HepG2 (cell line): ENCODE measurements at regions not wholly inside any gene's neighbourhood (a gene's known extent, or its start where the extent isn't known, plus 50 kb on each side); places are given as distances from the start of the nearest gene placed in this dataset.

Experiments
- BRCA1 ChIP-seq: sonication (generic); formaldehyde crosslinking; IDR thresholded peaks from 2 replicates; pipeline ENCODE4 v1.4.0; 2020; ENCODE audit warnings: missing genetic modification reagents
- FOXP1 ChIP-seq, 2 experiments: fragments of 450-650 bp in 1 of 2; IDR thresholded peaks; 2 replicates each; pipeline ENCODE4 v1.6.1; 2017 to 2018; ENCODE audit warnings: antibody characterized with exemption in 1 of 2
- GTF2F1 ChIP-seq: fragments of 150-350 bp; IDR thresholded peaks from 2 replicates; pipeline ENCODE4 v1.6.1; 2014; ENCODE audit warnings: low read length
- HDAC2 ChIP-seq: sonication (generic); formaldehyde crosslinking; IDR thresholded peaks from 2 replicates; pipeline ENCODE4 v1.4.0; 2020; ENCODE audit warnings: missing genetic modification reagents
- ISX ChIP-seq: sonication (generic); formaldehyde crosslinking; conservative IDR thresholded peaks from 2 replicates; pipeline ENCODE4 v1.5.0; 2020; ENCODE audit warnings: missing genetic modification reagents
- KMT2B ChIP-seq: IDR thresholded peaks from 2 replicates; pipeline ENCODE4 v1.6.1; 2016; ENCODE audit warnings: missing genetic modification reagents, missing compliant biosample characterization
- PPARG ChIP-seq: conservative IDR thresholded peaks from 2 replicates; pipeline ENCODE4 v1.6.1; 2016; ENCODE audit warnings: missing biosample characterization, missing genetic modification reagents
- RORA ChIP-seq: sonication (generic); formaldehyde crosslinking; IDR thresholded peaks from 2 replicates; pipeline ENCODE4 v1.5.0; 2020; ENCODE audit warnings: mild to moderate bottlenecking, missing genetic modification reagents, moderate library complexity
- SALL2 ChIP-seq: sonication (generic); formaldehyde crosslinking; IDR thresholded peaks from 2 replicates; pipeline ENCODE4 v1.8.1; 2023; ENCODE audit warnings: mild to moderate bottlenecking, missing genetic modification reagents, inconsistent platforms
- SNAI1 ChIP-seq: sonication (generic); formaldehyde crosslinking; IDR thresholded peaks from 2 replicates; pipeline ENCODE4 v1.5.0; 2020; ENCODE audit warnings: mild to moderate bottlenecking, missing genetic modification reagents, borderline replicate concordance
- SOX6 ChIP-seq, 2 experiments: fragments of 450-650 bp in 1 of 2; sonication (generic) in 1 of 2; formaldehyde crosslinking in 1 of 2; IDR thresholded peaks; 2 replicates each; pipeline versions ENCODE4 v1.4.0 to v1.6.1; 2017 to 2020; ENCODE audit warnings: antibody characterized with exemption in 1 of 2, mild to moderate bottlenecking in 1 of 2, missing genetic modification reagents in 1 of 2
- SYNCRIP ChIP-seq: fragments of 200-400 bp; formaldehyde crosslinking; IDR thresholded peaks from 2 replicates; pipeline ENCODE4 v1.6.1; 2018; ENCODE audit warnings: mild to moderate bottlenecking, low read depth, low read length; ENCODE audit not compliant: insufficient read depth
- TARDBP ChIP-seq: sonication (generic); formaldehyde crosslinking; IDR thresholded peaks from 2 replicates; pipeline ENCODE4 v1.8.0; 2022; ENCODE audit warnings: mild to moderate bottlenecking, missing genetic modification reagents
- TBL1XR1 ChIP-seq: fragments of 150-350 bp; IDR thresholded peaks from 2 replicates; pipeline ENCODE4 v1.6.1; 2014; ENCODE audit warnings: borderline replicate concordance, low read length; ENCODE audit not compliant: partially characterized antibody
- ZNF10 ChIP-seq: sonication (generic); formaldehyde crosslinking; IDR thresholded peaks from 2 replicates; pipeline ENCODE4 v1.4.0; 2020; ENCODE audit warnings: mild to moderate bottlenecking, low read depth, missing genetic modification reagents, borderline replicate concordance
- ZNF138 ChIP-seq: sonication (generic); formaldehyde crosslinking; IDR thresholded peaks from 2 replicates; pipeline ENCODE4 v1.5.0; 2020; ENCODE audit warnings: mild to moderate bottlenecking, low read depth, missing genetic modification reagents
- ZNF263 ChIP-seq: sonication (generic); formaldehyde crosslinking; IDR thresholded peaks from 2 replicates; pipeline ENCODE4 v1.4.0; 2020; ENCODE audit warnings: missing genetic modification reagents
- ZNF432 ChIP-seq: sonication (generic); formaldehyde crosslinking; IDR thresholded peaks from 2 replicates; pipeline ENCODE4 v1.5.0; 2020; ENCODE audit warnings: missing genetic modification reagents, mild to moderate bottlenecking, borderline replicate concordance
- ZNF7 ChIP-seq: IDR thresholded peaks from 2 replicates; pipeline ENCODE4 v1.6.1; 2016; ENCODE audit warnings: missing biosample characterization, missing genetic modification reagents
- TF ChIP-seq, protein P1 (sequence below): IDR thresholded peaks from 2 replicates; pipeline ENCODE4 v1.6.1; 2016; ENCODE audit warnings: mild to moderate bottlenecking
- TF ChIP-seq, protein P2 (sequence below): sonication (generic); formaldehyde crosslinking; IDR thresholded peaks from 2 replicates; pipeline ENCODE4 v1.9.0; 2021; ENCODE audit warnings: missing genetic modification reagents, mild to moderate bottlenecking, borderline replicate concordance
- TF ChIP-seq, protein P3 (sequence below): sonication (generic); formaldehyde crosslinking; conservative IDR thresholded peaks from 2 replicates; pipeline ENCODE4 v1.4.0; 2020; ENCODE audit warnings: missing genetic modification reagents
- TF ChIP-seq, protein P4 (sequence below): IDR thresholded peaks from 2 replicates; pipeline ENCODE4 v1.6.1; 2016

DNA sequence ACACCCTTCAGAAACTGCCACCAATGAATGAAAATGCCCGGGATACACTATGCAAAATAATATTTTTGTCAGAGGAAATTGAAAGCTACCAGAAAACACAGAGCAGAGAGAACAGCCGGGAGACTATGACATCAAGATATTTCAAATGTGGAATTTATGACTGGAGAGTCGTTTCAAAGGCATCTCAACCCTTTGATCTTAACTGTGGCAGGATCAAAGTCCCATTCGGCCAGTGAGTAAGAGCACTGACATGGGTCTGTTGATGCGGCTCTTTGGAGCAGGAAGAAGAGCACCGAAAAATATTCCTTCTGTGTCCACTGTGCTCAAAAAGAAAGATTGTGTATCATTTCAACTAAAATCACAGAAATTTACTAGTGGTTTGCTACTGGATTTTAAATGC, 201.9 kb downstream of the RFC3 start (continued):
- TF ChIP-seq, protein P1, sequence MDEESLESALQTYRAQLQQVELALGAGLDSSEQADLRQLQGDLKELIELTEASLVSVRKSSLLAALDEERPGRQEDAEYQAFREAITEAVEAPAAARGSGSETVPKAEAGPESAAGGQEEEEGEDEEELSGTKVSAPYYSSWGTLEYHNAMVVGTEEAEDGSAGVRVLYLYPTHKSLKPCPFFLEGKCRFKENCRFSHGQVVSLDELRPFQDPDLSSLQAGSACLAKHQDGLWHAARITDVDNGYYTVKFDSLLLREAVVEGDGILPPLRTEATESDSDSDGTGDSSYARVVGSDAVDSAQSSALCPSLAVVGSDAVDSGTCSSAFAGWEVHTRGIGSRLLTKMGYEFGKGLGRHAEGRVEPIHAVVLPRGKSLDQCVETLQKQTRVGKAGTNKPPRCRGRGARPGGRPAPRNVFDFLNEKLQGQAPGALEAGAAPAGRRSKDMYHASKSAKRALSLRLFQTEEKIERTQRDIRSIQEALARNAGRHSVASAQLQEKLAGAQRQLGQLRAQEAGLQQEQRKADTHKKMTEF (CRISPR knock-in tag) = peak; percentile 84
- peak; percentile 70; the same call in 1 of the 2 replicates for TF ChIP-seq PPARG (CRISPR knock-in tag)
- TF ChIP-seq SOX6 (IDR thresholded peaks at IDR 0.05) = no peak
- TF ChIP-seq SOX6 (CRISPR knock-in tag; IDR thresholded peaks at IDR 0.05) = peak; percentile 79
- no peak for TF ChIP-seq TARDBP (CRISPR knock-in tag)
- no peak for TF ChIP-seq ZNF10
- no peak for TF ChIP-seq BRCA1
- no peak for TF ChIP-seq GTF2F1
- no peak for TF ChIP-seq FOXP1 (IDR thresholded peaks at IDR 0.05)
- TF ChIP-seq FOXP1 (CRISPR knock-in tag; IDR thresholded peaks at IDR 0.05) = peak; percentile 50
- TF ChIP-seq, protein P2, sequence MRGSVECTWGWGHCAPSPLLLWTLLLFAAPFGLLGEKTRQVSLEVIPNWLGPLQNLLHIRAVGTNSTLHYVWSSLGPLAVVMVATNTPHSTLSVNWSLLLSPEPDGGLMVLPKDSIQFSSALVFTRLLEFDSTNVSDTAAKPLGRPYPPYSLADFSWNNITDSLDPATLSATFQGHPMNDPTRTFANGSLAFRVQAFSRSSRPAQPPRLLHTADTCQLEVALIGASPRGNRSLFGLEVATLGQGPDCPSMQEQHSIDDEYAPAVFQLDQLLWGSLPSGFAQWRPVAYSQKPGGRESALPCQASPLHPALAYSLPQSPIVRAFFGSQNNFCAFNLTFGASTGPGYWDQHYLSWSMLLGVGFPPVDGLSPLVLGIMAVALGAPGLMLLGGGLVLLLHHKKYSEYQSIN (CRISPR knock-in tag) = no peak
- 0 out of 2 replicates have a peak, but pooled peaks have one; percentile 16 for TF ChIP-seq ZNF263 (CRISPR knock-in tag)
- TF ChIP-seq ISX (CRISPR knock-in tag) = no peak
- no peak for TF ChIP-seq KMT2B (CRISPR knock-in tag)
- TF ChIP-seq HDAC2 (CRISPR knock-in tag) = peak; percentile 79
- TF ChIP-seq ZNF432 (CRISPR knock-in tag) = no peak
- TF ChIP-seq ZNF138 (CRISPR knock-in tag) = no peak
- no peak for TF ChIP-seq SYNCRIP
- TF ChIP-seq SNAI1 (CRISPR knock-in tag) = no peak
- no peak for TF ChIP-seq ZNF7
- no peak for TF ChIP-seq TBL1XR1
- TF ChIP-seq, protein P3, sequence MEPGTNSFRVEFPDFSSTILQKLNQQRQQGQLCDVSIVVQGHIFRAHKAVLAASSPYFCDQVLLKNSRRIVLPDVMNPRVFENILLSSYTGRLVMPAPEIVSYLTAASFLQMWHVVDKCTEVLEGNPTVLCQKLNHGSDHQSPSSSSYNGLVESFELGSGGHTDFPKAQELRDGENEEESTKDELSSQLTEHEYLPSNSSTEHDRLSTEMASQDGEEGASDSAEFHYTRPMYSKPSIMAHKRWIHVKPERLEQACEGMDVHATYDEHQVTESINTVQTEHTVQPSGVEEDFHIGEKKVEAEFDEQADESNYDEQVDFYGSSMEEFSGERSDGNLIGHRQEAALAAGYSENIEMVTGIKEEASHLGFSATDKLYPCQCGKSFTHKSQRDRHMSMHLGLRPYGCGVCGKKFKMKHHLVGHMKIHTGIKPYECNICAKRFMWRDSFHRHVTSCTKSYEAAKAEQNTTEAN = 0 out of 2 replicates have a peak, but pooled peaks have one; percentile 24
- TF ChIP-seq SALL2 (CRISPR knock-in tag) = no peak
- no peak for TF ChIP-seq RORA
- TF ChIP-seq, protein P4, sequence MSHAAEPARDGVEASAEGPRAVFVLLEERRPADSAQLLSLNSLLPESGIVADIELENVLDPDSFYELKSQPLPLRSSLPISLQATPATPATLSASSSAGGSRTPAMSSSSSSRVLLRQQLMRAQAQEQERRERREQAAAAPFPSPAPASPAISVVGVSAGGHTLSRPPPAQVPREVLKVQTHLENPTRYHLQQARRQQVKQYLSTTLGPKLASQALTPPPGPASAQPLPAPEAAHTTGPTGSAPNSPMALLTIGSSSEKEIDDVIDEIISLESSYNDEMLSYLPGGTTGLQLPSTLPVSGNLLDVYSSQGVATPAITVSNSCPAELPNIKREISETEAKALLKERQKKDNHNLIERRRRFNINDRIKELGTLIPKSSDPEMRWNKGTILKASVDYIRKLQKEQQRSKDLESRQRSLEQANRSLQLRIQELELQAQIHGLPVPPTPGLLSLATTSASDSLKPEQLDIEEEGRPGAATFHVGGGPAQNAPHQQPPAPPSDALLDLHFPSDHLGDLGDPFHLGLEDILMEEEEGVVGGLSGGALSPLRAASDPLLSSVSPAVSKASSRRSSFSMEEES = no peak
